Activated CD8-positive, alpha-beta memory T cell treated with anti-CD3 and anti-CD28 coated beads for 36 hours (primary cell): ENCODE measurements at regions not wholly inside any gene's neighbourhood (a gene's known extent, or its start where the extent isn't known, plus 50 kb on each side); places are given as distances from the start of the nearest gene placed in this dataset.
"Not testable (repeated sequence)": the region's sequence is repeated elsewhere in the genome, so short reads cannot be mapped to it uniquely, and the experiment has no call there.

Experiments
- CTCF ChIA-PET: fragments of 350-600 bp; sonication (Branson Sonifier 250); formaldehyde crosslinking; loops from one replicate; lab custom pipeline; 2021; ENCODE audit warnings: antibody characterized with exemption; lab: Charles Lee
- POLR2A ChIA-PET: fragments of 350-600 bp; sonication (Branson Sonifier 250); formaldehyde crosslinking; loops from one replicate; lab custom pipeline; 2021; ENCODE audit warnings: antibody characterized with exemption; lab: Charles Lee

DNA sequence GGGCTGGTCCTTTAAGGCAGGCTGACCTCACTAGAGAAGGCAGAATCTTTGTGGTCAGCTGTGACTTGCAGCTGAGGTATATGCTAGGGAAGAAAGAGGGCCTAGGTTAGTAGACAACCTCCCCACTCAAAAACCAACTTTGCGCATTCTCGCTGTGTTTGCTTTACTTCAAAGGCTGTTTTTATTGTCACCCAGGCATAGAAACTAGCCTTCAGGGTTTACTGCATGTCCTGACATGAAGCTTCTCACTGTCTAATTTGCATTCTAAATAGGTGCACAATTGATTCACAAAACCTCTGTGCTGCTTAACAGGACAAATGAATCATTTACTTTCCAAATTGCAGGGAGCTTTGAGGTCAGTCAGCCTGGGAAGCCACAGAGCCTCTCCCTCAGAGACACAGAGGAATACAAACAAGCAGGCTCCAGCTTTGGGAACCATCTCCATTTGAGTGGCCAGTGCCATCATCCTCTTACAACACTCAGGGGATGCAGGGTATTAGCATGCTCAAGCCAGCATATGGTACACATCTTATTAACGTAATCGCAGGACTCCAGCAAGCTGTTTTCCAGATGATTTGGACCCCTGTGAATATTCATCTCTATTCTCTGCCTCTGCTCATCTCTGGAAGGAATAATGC, 596.4 kb upstream of the GHITM start:
- POLR2A ChIA-PET: no interaction called here
- CTCF ChIA-PET: no interaction called here

DNA sequence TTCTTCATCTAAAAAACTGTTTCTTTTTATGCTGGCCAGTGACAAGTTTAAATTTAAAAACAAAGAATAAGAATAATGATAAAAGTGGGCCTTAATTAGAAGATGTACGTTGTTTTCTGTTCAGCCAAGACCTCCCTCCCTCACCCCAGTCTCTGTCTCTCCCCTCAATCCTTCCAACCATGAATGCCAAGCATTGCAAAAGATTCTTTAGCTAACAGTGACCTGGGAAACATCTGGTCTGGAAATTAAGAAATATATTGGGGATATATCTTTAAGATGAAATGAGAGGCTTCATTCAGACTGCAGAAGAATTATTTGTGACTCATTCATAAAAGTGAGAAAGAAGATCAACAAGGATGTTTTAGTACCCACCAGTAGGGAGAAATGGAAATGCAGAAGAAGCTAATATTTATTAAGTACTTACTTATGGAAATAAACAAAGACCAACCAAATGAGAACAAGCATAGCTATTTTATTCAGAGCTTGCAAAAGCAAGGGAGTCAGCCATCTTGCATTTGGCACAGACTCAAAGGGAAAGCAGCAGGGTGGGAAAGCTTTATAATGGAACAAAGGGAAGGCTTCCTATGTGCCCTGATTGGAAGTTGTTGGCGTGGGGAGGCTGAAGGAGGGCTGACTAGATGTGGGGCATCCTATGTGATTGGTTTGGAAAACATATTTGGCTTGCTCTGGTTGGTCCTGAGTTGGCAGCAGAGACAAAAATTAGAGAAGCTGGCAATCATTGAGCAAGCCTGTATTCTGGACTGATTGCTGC, 595.4 kb upstream of the GHITM start:
- ChIA-PET CTCF (no interaction called here), POLR2A (no interaction called here)

DNA sequence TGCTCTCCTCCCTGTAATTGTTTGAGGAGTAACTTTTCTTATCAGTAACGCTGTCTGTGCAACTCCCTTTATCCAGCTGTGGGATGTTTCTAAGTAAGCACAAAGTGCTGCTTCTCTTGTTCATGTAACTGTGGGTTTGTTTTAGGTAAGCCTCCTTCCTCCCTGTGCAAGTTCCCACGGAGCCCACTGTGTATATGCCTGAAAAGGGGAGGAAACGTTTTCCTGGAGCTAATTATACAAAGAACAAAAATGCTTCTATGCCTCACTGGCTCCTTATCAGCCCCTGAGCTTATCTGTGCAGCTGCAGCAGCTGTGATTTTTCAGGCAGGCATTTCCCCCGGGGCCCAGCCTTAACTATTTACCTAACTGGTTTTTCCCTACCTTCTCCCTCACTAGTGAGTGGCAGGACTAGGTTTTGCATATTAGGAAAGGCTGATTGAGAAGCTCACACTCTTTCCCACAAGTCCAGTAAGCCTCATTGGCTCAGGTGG, 593.4 kb upstream of the GHITM start:
- ChIA-PET CTCF (no interaction called here), POLR2A (no interaction called here)

DNA sequence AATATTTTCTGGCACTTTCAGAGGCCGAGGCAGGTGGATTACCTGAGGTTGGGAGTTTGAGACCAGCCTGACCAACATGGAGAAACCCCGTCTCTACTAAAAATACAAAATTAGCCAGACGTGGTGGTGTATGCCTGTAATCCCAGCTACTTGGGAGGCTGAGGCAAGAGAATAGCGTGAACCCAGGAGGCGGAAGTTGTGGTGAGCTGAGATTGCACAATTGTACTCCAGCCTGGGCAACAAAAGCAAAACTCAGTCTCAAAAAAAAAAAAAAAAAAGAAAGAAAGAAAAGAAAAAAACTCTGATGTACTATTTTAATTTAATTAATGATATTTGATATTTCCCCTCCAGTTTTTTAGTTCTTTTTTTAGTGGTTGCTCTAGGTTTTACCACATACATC, 588.1 kb upstream of the GHITM start:
- POLR2A ChIA-PET, CTCF ChIA-PET: not testable (repeated sequence)

DNA sequence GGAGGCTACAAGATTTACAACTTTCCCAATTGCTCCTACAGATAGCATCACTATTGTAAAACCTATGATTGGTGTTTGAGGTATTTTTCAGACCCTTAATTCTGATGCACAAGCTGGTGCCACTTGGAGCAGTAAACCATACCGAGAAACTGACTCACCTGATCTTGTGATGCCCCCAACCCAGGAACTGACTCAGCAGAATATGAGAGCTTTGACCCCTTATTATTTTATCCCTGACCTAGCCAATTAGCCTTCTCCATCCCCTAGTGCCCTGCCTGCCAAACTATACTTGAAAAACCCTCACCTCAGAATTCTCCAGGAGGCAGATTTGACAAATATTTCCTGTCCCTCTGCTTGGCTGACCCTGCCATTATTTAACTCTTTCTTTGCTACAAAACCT, 585.9 kb upstream of the GHITM start:
- CTCF ChIA-PET: no interaction called here
- POLR2A ChIA-PET: no interaction called here

DNA sequence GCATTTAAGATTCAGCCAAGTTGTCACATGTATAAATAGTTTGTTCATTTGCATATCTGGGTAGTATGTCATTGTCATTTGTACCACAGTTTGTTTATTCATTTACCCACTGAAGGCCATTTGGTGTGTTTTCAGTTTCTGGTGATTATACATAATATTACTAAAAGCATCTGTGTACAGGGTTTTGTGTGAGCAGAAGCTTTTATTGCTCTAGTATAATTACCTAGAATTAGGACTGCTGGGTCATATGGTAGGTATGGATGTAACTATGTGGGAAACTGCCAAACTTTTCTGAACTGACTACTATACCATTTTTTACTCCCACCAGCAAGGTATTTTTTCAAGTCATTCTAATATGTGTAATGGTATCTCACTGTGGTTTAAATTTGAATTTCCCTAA, 584.0 kb upstream of the GHITM start:
- ChIA-PET POLR2A (no interaction called here), CTCF (no interaction called here)

DNA sequence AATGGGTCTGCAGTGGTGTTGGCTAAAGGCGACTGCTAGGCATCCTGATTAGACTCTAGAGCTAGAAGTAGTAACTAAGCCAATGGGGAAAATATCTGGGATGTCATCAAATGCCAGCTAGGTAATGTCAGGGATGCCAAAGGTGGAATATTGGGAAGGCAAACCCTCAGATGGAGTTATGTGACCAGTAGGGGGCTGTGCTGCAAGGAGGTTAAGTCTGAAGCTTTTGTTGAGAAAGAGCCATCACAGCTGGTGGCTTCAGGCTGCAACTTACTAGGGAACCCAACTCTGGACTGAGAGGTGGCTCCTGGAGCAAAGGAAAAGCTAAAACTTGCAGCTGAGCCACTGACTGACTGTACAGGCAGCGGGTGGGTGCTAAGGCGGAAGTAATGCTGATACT, 576.9 kb upstream of the GHITM start:
- ChIA-PET CTCF (no interaction called here), POLR2A (no interaction called here)

DNA sequence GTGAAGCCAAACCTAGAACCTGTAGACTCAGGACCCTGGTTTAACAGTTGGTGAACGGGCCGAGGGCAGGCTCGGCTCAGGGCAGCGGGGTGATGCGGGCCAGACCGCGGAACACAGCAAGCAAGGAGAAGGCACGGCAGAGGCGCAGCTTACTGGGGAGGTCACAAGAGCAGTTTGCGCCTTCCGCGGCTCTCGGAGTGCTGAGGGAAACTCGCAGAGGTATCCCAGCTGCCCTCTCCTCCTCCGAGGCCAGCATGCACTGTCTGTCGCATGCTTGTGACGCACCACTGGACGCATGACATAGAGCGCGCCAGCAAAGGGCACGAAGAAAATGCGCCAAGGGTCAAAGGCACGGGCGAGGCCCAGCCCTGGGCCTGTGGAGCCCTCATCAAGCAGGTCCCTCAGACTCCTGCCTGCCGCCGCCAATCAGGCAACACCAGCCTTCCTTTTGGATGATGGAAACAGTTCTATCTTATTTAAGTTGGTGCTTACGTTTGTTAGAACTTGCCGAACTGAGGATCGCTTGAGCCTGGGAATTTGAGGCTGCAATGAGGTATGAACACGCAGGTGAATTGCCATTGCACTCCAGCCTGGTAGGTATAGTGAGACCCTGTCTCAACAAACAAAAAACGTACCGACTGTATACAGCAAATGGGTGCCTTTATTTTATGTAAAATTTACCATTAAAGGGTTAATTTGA, 574.3 kb upstream of the GHITM start:
- ChIA-PET CTCF (interaction anchor here (0.5 kb wide), 1 partner anchor 11 kb away, joined by 3 read pairs; no protein-coding TSS in a partner anchor), POLR2A (no interaction called here)

DNA sequence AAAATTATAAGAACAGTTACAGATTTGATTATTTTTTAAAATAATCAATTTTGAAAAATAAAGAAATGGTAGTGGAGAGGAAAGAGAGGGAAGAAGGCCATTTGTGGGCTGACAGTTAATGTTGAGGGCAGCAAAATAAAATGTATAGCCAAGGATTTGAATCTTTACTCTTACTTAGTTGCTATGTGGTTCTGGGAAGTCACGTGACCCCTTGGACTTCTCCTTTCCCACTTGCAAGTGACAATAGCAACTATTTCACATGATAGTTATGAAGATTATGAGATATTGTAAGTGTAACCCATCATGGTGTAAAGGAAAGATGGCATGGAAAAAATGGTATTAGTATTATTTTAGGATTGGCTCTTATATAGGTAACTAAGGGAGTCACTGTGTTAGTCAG, 567.3 kb upstream of the GHITM start:
- CTCF ChIA-PET: no interaction called here
- POLR2A ChIA-PET: no interaction called here

DNA sequence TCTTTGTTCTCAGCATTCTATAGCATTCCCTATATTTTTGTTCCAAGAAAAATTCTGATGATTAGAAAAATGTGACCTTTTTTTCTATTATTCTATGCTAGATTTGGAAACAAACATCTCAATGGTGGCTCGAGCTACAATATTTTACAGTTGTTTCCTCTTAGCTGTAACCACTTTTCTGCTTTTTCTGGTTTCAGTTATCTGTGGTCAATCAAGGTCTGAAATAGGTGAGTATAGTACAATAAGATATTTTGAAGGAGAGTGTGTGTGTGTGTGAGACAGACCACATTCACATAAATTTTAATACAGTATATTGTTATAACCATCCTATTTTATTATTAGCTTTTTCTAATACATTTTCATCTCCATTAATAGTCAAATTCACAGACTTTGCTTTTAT, 564.5 kb upstream of the GHITM start:
- ChIA-PET POLR2A (no interaction called here), CTCF (no interaction called here)

DNA sequence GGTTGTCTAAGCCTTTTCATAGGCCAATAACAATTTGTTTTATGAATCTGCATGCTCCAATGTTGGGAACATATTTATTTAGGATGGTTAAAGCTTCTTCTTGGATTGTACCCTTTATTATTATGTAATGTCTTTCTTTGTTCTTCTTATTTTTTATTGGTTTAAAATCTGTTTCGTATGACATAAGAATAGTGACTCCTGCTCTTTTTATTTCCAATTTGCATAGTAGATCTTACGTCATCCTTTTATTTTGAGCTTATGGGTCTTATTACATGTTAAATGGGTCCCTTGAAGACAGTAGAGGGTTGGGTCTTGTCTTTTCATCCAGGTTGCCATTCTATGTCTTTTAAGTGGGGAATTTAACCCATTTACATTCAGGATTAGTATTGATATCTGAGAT, 561.9 kb upstream of the GHITM start:
- CTCF ChIA-PET: no interaction called here
- POLR2A ChIA-PET: no interaction called here

DNA sequence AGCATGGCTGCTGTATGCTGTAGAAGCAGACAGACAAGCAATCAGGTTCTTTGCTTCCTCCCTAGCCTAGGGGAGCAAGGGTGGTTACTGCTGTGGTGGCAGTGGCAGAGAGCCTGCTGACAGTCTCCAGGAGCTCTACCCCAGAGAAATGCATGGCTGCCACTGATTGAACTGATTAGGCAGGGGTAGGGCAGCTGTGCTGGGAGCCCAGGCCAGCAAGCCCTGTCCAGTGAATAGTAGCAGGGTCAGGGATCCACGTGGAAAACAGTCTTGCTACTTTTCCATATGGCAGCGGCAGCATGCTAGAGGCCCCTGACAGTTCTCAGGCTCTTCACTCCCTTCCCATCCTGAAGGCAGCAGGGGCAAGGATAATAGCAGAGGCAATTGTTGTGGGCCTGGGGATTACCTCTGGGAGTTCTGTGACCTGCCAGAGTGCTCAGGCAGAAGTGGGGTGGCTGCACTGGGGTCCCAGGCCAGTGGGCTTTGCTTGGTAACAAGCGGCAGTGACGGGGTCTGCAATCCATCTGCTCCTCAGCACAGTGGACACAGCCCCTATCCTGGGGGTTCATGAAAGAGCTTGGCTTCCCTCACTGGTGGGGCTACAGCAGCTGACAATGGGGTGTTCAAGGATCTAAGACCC, 558.8 kb upstream of the GHITM start:
- ChIA-PET CTCF (no interaction called here), POLR2A (no interaction called here)

DNA sequence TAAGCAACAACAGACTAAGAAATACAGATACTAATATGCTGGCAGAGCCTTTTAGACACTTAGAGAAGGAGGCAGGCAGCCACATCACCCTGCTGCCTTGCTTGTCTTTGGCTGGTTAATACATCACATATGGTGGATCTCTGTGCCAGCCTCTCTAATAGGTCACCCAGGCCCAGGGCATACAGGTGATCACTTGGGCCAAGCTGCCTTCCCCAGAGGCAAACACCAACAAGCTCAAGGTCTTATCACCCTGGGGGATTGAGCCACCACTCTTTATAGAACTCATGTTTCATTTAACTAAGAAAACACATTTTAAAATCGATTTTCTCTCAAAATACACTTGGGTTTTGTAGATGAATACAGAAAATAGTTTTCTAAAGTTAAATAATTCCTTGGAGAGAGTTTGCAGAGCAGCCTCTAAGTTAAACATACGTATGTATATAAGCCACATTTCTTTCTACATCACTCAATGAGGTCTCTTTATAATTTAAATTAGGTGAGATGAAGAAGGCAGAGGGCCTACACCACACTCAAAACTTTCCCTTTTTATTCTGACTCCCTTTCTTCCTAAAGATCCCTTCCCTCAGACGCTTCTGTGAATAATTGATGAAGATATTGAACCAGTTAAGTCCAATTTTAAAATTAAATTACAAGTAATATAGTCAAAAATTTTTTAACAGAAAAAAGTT, 556.8 kb upstream of the GHITM start:
- ChIA-PET CTCF (no interaction called here), POLR2A (no interaction called here)

DNA sequence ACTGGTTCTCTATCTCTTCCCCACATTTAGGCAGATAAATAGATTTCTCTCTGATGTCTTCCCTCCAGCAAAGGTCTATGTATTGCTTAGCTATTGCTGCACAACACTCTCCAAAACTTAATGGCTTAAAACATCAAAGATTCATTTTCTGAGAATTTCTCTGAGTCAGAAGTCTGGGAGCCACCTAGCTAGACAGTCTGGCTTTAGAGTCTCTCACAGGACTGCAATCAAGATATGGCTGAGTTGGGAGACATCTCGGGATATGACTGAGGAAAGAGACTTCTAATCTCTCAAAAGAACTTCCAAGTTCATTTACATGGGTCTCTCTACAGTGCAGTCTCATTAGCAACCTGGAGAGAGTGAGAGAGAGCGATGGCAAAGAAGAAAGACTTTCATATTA, 553.6 kb upstream of the GHITM start:
- POLR2A ChIA-PET: no interaction called here

DNA sequence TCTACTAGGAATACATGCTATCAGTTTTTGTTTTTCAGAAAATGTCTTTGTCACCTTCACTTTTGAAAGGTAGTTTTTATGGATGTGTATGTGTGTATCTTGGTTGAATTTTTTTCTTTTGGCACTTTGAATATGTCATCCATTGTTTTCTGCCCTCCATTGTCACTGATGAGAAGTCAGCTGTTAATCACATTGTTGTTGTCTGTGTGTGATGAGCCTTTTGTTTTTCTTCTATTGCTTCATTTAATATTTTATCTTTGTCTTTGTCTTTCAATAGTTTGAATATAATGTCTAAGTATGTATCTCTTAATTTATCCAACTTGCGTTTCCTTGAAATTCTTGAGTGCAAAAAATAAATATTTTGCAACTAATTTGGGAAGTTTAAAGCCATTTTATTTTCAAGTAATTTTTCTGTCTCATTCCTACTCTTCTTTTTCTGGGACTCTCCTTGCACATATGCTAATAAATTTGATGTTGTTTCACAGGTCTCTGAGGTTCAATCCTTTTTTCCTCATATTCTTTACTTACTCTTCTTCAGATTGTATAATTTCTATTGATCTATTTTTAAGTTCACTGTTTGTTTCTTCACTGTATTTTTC, 546.9 kb upstream of the GHITM start:
- ChIA-PET CTCF (no interaction called here), POLR2A (no interaction called here)

More for the DNA sequence above, 553.6 kb upstream of the GHITM start:
- CTCF ChIA-PET: no interaction called here

DNA sequence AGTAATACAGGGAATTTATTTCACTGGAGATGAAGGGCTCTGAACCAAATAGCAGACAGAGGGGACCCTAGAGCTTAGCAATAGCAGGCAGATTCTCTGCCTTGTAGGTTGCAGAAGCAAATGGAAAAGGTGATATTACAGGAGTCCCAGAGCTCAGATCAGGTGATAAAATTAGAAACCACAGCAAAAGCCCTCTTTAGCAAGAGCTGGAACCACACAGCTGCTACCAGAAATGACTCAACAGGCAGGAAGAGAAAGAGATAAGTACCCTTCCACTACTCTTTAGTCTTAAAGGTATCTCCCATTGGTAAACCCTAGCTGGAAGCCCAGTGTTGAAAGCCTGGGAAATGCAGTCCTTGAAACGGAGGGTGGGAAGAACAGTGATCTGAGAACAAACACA, 535.6 kb upstream of the GHITM start:
- ChIA-PET CTCF (no interaction called here), POLR2A (interaction anchor here (0.5 kb wide), 1 partner anchor 77 kb away, joined by 3 read pairs; no protein-coding TSS in a partner anchor)

DNA sequence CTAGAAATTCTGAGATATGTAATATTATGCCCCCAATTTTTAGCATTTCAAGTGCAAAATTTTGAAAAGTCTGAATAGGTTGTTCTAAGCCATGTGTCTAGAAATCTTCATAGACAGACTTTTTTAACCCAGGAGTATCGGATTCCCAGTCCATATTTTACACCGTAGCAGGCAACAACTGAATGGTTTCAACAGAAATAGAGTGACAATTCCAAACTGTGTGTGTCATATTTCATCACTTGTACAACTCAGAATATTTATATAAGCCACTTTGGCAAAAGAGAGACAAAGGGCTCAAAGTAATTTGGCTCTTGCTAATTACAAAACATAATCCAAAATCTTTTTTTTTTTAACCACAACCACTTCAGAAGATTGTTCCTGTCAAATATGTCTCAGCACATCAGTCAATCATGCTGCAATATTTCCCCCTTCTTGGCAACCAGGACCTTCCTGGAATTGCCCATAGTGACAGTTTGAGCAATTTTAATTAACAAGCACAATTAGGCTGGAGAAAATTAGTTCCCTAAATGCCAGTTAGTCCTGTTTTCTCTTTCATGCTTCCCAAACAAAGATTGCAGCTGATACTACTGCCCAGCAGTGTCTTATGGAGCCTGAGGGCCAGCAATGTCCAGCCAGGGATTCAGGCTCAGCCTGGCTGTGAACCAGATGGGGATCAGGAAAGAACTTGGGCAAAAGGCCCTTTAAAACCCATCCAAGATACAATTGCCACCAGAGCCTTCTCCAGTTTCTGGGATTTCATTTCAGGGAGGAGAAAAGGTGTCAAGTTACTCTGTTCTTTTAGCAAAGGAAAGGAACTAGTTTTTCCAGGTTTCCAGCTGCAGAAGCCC, 533.3 kb upstream of the GHITM start:
- ChIA-PET CTCF (no interaction called here), POLR2A (no interaction called here)

DNA sequence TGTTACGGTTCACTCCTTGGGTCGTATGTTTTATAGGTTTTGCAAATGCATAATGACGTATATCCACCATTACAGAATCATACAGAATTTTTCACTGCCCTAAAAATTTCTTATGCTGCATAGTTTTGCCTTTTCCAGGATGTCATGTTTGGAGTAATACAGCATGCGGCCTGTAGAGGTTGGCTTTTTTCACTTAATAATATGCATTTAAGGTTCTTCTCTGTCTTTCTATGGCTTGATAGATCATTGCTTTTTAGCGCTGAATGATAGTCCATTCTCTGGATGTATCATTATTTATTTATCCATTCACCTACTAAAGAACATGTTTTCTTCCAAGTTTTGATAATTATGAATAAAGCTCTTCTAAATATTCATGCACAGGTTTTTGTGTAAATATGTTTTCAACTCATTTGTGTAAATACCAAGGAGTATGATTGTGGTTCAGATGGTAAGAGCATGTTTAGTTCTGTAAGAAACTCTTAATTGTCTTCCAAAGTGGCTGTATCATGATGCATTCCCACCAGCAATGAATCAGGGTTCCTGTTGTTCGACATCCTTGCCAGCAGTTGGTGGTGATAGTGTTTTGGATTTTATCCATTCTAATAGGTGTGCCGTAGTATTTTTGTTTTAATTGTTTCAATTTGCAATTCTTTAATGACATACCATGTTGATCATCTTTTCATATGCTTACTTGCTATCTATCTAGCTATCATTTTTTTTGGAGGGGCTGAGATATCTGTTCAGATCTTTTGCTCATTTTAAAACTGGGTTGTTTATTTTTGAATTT, 531.2 kb upstream of the GHITM start:
- POLR2A ChIA-PET: no interaction called here
- CTCF ChIA-PET: no interaction called here
